GM12878 (cell line): ENCODE measurements at regions not wholly inside any gene's neighbourhood (a gene's known extent, or its start where the extent isn't known, plus 50 kb on each side); places are given as distances from the start of the nearest gene placed in this dataset.

Experiments used
- DPF2 ChIP-seq: fragments of 450-650 bp; IDR thresholded peaks from 2 replicates; pipeline ENCODE4 v1.6.1; 2017; ENCODE audit warnings: mild to moderate bottlenecking
- NFYB ChIP-seq: IDR thresholded peaks from 2 replicates; pipeline ENCODE4 v1.6.1; 2011; ENCODE audit warnings: low read depth, mild to moderate bottlenecking, low read length, improper control_type of control experiment, moderate library complexity; ENCODE audit not compliant: insufficient read depth
- POLR2A ChIP-seq: IDR thresholded peaks from 2 replicates; pipeline ENCODE4 v1.6.1; 2011; ENCODE audit warnings: low read depth, mild to moderate bottlenecking, low read length
- RCOR1 ChIP-seq: conservative IDR thresholded peaks from 2 replicates; pipeline ENCODE4 v1.6.1; 2012; ENCODE audit warnings: low read depth, low read length, improper control_type of control experiment
- SIN3A ChIP-seq: IDR thresholded peaks from 2 replicates; pipeline ENCODE4 v1.6.1; 2012; ENCODE audit warnings: low read depth, low read length, improper control_type of control experiment
- SMC3 ChIP-seq: IDR thresholded peaks from 2 replicates; pipeline ENCODE4 v1.6.1; 2011; ENCODE audit warnings: low read length, improper control_type of control experiment, borderline replicate concordance
- TF ChIP-seq, protein P1 (sequence below), 3 experiments: IDR thresholded peaks in 2 of 3; conservative IDR thresholded peaks in 1 of 3; 2 replicates each; pipeline ENCODE4 v1.5.1; 2011; ENCODE audit warnings: low read depth in 3 of 3, low read length in 3 of 3, mild to moderate bottlenecking in 3 of 3, control low read depth in 2 of 3, moderate library complexity in 2 of 3, inconsistent platforms in 1 of 3, mixed read lengths in 1 of 3; ENCODE audit not compliant: control insufficient read depth in 2 of 3, insufficient read depth in 1 of 3; ENCODE audit errors: extremely low read depth in 1 of 3
- TF ChIP-seq, protein P2 (sequence below): IDR thresholded peaks from 2 replicates; pipeline ENCODE4 v1.6.1; 2012; ENCODE audit warnings: mild to moderate bottlenecking, low read depth, low read length
- TF ChIP-seq, protein P3 (sequence below): IDR thresholded peaks from 2 replicates; pipeline ENCODE4 v1.6.1; 2011; ENCODE audit warnings: borderline replicate concordance, low read depth, mild to moderate bottlenecking, moderate library complexity, mixed read lengths, low read length; ENCODE audit not compliant: insufficient read depth; ENCODE audit errors: extremely low read length

DNA sequence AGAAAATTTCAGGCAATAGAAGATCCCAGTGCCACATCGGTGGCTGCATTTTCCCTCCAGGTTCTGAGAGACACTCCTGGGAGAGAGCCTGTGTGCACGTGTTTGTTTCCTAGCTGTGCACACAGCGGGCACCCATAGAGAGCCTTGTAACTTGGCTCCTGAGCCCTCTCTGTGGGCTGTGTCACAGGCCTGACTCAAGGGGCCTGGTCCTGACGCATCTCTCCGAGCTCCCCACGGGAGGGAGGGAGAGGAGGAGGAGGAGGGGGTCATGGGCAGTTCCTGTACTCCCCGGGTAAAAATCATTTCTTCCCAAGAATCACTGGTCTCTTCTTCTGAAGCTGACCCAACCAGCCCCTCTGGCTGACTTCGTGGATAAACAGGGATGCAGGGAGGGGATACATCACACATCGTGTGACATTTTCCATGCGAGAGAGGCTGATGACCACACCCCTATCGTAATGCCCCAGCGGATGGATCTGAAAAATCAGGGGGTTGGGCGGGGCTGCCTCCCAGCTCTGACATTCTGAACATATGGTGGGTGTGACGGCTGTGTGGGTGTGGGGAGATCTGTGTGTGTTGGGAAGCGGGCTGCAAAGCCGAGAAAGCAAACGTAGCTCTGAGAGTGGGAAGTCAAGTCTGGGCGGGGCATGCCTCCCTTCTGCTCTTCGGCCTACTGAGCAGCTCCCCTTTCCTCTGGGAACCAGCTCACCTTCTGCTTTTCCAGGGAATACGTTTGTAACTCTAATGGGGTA lies 308.3 kb upstream of the HS6ST1 start:
- TF ChIP-seq SMC3 (no peak), POLR2A (no peak), RCOR1 (no peak), SIN3A (no peak), NFYB (no peak), DPF2 (no peak)
- TF ChIP-seq, protein P1, sequence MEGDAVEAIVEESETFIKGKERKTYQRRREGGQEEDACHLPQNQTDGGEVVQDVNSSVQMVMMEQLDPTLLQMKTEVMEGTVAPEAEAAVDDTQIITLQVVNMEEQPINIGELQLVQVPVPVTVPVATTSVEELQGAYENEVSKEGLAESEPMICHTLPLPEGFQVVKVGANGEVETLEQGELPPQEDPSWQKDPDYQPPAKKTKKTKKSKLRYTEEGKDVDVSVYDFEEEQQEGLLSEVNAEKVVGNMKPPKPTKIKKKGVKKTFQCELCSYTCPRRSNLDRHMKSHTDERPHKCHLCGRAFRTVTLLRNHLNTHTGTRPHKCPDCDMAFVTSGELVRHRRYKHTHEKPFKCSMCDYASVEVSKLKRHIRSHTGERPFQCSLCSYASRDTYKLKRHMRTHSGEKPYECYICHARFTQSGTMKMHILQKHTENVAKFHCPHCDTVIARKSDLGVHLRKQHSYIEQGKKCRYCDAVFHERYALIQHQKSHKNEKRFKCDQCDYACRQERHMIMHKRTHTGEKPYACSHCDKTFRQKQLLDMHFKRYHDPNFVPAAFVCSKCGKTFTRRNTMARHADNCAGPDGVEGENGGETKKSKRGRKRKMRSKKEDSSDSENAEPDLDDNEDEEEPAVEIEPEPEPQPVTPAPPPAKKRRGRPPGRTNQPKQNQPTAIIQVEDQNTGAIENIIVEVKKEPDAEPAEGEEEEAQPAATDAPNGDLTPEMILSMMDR (IDR thresholded peaks at IDR 0.05 in 2 of 3, conservative IDR thresholded peaks at IDR 0.05 in 1 of 3; ENCODE audit: control insufficient read depth in 2 of 3, extremely low read depth in 1 of 3, insufficient read depth in 1 of 3, low read depth in 3 of 3, low read length in 3 of 3) = no peak
- TF ChIP-seq, protein P2, sequence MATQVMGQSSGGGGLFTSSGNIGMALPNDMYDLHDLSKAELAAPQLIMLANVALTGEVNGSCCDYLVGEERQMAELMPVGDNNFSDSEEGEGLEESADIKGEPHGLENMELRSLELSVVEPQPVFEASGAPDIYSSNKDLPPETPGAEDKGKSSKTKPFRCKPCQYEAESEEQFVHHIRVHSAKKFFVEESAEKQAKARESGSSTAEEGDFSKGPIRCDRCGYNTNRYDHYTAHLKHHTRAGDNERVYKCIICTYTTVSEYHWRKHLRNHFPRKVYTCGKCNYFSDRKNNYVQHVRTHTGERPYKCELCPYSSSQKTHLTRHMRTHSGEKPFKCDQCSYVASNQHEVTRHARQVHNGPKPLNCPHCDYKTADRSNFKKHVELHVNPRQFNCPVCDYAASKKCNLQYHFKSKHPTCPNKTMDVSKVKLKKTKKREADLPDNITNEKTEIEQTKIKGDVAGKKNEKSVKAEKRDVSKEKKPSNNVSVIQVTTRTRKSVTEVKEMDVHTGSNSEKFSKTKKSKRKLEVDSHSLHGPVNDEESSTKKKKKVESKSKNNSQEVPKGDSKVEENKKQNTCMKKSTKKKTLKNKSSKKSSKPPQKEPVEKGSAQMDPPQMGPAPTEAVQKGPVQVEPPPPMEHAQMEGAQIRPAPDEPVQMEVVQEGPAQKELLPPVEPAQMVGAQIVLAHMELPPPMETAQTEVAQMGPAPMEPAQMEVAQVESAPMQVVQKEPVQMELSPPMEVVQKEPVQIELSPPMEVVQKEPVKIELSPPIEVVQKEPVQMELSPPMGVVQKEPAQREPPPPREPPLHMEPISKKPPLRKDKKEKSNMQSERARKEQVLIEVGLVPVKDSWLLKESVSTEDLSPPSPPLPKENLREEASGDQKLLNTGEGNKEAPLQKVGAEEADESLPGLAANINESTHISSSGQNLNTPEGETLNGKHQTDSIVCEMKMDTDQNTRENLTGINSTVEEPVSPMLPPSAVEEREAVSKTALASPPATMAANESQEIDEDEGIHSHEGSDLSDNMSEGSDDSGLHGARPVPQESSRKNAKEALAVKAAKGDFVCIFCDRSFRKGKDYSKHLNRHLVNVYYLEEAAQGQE = no peak
- TF ChIP-seq, protein P3, sequence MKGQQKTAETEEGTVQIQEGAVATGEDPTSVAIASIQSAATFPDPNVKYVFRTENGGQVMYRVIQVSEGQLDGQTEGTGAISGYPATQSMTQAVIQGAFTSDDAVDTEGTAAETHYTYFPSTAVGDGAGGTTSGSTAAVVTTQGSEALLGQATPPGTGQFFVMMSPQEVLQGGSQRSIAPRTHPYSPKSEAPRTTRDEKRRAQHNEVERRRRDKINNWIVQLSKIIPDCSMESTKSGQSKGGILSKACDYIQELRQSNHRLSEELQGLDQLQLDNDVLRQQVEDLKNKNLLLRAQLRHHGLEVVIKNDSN = no peak
